K562 (cell line): ENCODE measurements at regions not wholly inside any gene's neighbourhood (a gene's known extent, or its start where the extent isn't known, plus 50 kb on each side); places are given as distances from the start of the nearest gene placed in this dataset.

Experiments
- ATAC-seq: fragments of 200-7000 bp; cut with Tn5 transposase; 3 replicates; pipeline ENCODE4 v1.9.1; 2020; ENCODE audit warnings: moderate library complexity
- BruUV-seq: library from RNA; stranded (reverse); fragments of 400-500 nt; replicated peaks from 2 replicates; lab custom pipeline; 2021; lab: Mats Ljungman, UMichigan
- CTCF ChIA-PET: fragments of 300-600 bp; formaldehyde crosslinking; extraction: SDS; loops from one replicate; lab custom pipeline; 2021; ENCODE audit warnings: low intra/inter-chr PET ratio; lab: Yijun Ruan, JAX
- POLR2A ChIA-PET: fragments of 300-600, 350-650 bp; sonication (Branson Sonifier 250); formaldehyde crosslinking; extraction: SDS; loops from one replicate; lab custom pipeline; 2021; ENCODE audit warnings: antibody characterized with exemption, inconsistent platforms; lab: Yijun Ruan, JAX
- DNase-seq, 4 experiments: peaks; one replicate each; pipeline versions ENCODE4 v3.0.0 to v3.0.0-alpha.2; 2011 to 2018; ENCODE audit warnings: low spot score in 3 of 4, mixed read lengths in 3 of 4; ENCODE audit errors: extremely low read depth in 1 of 4
- FAIRE-seq: peaks from 2 replicates; lab custom pipeline; 2011; peaks lifted over from hg19 to GRCh38; lab: Jason Lieb, UNC
- H2AFZ ChIP-seq: 2 replicates; pipeline ENCODE4 v1.6.0; 2011; ENCODE audit warnings: low read depth, low read length, control low read depth, inconsistent platforms
- H3K27ac ChIP-seq: fragments of 200-600 bp; 3 replicates; pipeline ENCODE4 v1.8.0; 2011; ENCODE audit warnings: low read depth, mild to moderate bottlenecking, control low read depth, inconsistent platforms, low read length, moderate library complexity, mixed read lengths; ENCODE audit errors: extremely low read depth
- H3K27me3 ChIP-seq, 2 experiments: fragments of 300-600 bp in 1 of 2; 2 replicates in 1 of 2; 3 replicates in 1 of 2; pipeline versions ENCODE4 v1.6.0 to v1.8.0; 2011; ENCODE audit warnings: inconsistent platforms in 2 of 2, low read length in 2 of 2, mild to moderate bottlenecking in 1 of 2, mixed read lengths in 1 of 2, moderate library complexity in 1 of 2; ENCODE audit not compliant: control insufficient read depth in 2 of 2, insufficient read depth in 2 of 2
- H3K36me3 ChIP-seq: fragments of 300-600 bp; 3 replicates; pipeline ENCODE4 v1.8.0; 2011; ENCODE audit warnings: mild to moderate bottlenecking, low read length, inconsistent platforms; ENCODE audit not compliant: control insufficient read depth, insufficient read depth
- H3K4me1 ChIP-seq, 2 experiments: fragments of 200-600 bp in 1 of 2; replicated peaks in 1 of 2; 2 replicates in 1 of 2; 3 replicates in 1 of 2; pipeline versions ENCODE4 v1.5.1 to v1.8.0; 2011; ENCODE audit warnings: inconsistent platforms in 2 of 2, low read length in 2 of 2, mild to moderate bottlenecking in 1 of 2, mixed read lengths in 1 of 2, moderate library complexity in 1 of 2; ENCODE audit not compliant: control insufficient read depth in 2 of 2, insufficient read depth in 2 of 2
- H3K4me2 ChIP-seq: 2 replicates; pipeline ENCODE4 v1.6.1; 2011; ENCODE audit warnings: low read length, control low read depth, inconsistent platforms, mixed read lengths; ENCODE audit not compliant: insufficient read depth
- H3K4me3 ChIP-seq: fragments of 200-600 bp; sonication (generic), shearing (Covaris generic); 2 replicates; pipeline ENCODE4 v1.5.1; 2016; ENCODE audit warnings: control low read depth, inconsistent platforms
- H3K79me2 ChIP-seq: fragments of 200-600 bp; 3 replicates; pipeline ENCODE4 v1.8.0; 2011; ENCODE audit warnings: low read length, inconsistent platforms; ENCODE audit not compliant: control insufficient read depth, insufficient read depth
- H3K9ac ChIP-seq, 2 experiments: 2 replicates each; pipeline versions ENCODE4 v1.6.0 to v1.6.1; 2011; ENCODE audit warnings: low read depth in 2 of 2, low read length in 2 of 2, control low read depth in 1 of 2, inconsistent platforms in 1 of 2, mild to moderate bottlenecking in 1 of 2, mixed read lengths in 1 of 2; ENCODE audit not compliant: insufficient read depth in 1 of 2
- H3K9me1 ChIP-seq: one replicate; pipeline ENCODE4 v1.6.0; 2011; ENCODE audit warnings: inconsistent platforms, mild to moderate bottlenecking, low read length, moderate library complexity; ENCODE audit not compliant: control insufficient read depth, insufficient read depth
- H3K9me3 ChIP-seq: replicated peaks from 2 replicates; pipeline ENCODE4 v1.5.1; 2011; ENCODE audit warnings: low read depth, low read length, inconsistent platforms; ENCODE audit not compliant: control insufficient read depth, insufficient read depth
- H4K20me1 ChIP-seq: replicated peaks from 2 replicates; pipeline ENCODE4 v1.6.1; 2011; ENCODE audit warnings: low read length, inconsistent platforms, mixed read lengths; ENCODE audit not compliant: control insufficient read depth, insufficient read depth
- AFF4 ChIP-seq: sonication (generic); formaldehyde crosslinking; IDR thresholded peaks from 2 replicates; pipeline ENCODE4 v1.8.0; 2023; ENCODE audit warnings: mild to moderate bottlenecking, missing genetic modification reagents
- CBFB ChIP-seq: sonication (generic); formaldehyde crosslinking; IDR thresholded peaks from 2 replicates; pipeline ENCODE4 v1.4.0; 2020; ENCODE audit warnings: mild to moderate bottlenecking, missing genetic modification reagents
- CHD2 ChIP-seq: IDR thresholded peaks from 2 replicates; pipeline ENCODE4 v1.6.1; 2011; ENCODE audit warnings: low read depth, low read length
- HDAC3 ChIP-seq: fragments of 450-650 bp; IDR thresholded peaks from 2 replicates; pipeline ENCODE4 v1.6.1; 2018; ENCODE audit warnings: borderline replicate concordance, mild to moderate bottlenecking, moderate library complexity; ENCODE audit not compliant: partially characterized antibody
- HOXB6 ChIP-seq: fragments of 250-450 bp; sonication (Bioruptor Pico); IDR thresholded peaks from 2 replicates; pipeline ENCODE4 v1.5.1; 2022; ENCODE audit warnings: mild to moderate bottlenecking, borderline replicate concordance
- JUN ChIP-seq, 2 experiments: sonication (generic) in 1 of 2; formaldehyde crosslinking in 1 of 2; IDR thresholded peaks; 2 replicates each; pipeline versions ENCODE4 v1.6.1 to v1.8.0; 2012 to 2022; ENCODE audit warnings: borderline replicate concordance in 2 of 2, mild to moderate bottlenecking in 2 of 2, improper control_type of control experiment in 1 of 2, low read depth in 1 of 2, low read length in 1 of 2, missing genetic modification reagents in 1 of 2
- NFE2L1 ChIP-seq: fragments of 450-650 bp; IDR thresholded peaks from 2 replicates; pipeline ENCODE4 v1.6.1; 2016; ENCODE audit warnings: missing genetic modification characterization, low read depth, mild to moderate bottlenecking, missing compliant biosample characterization, moderate library complexity, borderline replicate concordance
- OTX1 ChIP-seq: fragments of 450-650 bp; formaldehyde crosslinking; IDR thresholded peaks from 2 replicates; pipeline ENCODE4 v1.4.0; 2022; ENCODE audit warnings: mild to moderate bottlenecking
- POLR2H ChIP-seq: IDR thresholded peaks from 2 replicates; pipeline ENCODE4 v1.6.1; 2016; ENCODE audit warnings: missing genetic modification characterization, low read depth, mild to moderate bottlenecking, control low read depth, missing compliant biosample characterization, moderate library complexity
- PPARD ChIP-seq: fragments of 250-450 bp; sonication (Bioruptor Pico); IDR thresholded peaks from 2 replicates; pipeline ENCODE4 v1.8.0; 2022; ENCODE audit warnings: inconsistent platforms, mild to moderate bottlenecking, moderate library complexity
- PREB ChIP-seq: sonication (generic); formaldehyde crosslinking; IDR thresholded peaks from 2 replicates; pipeline ENCODE4 v1.8.1; 2023; ENCODE audit warnings: mild to moderate bottlenecking, missing genetic modification reagents
- ZBED1 ChIP-seq: IDR thresholded peaks from 2 replicates; pipeline ENCODE4 v1.6.1; 2014
- ZBTB1 ChIP-seq: sonication (generic); formaldehyde crosslinking; IDR thresholded peaks from 2 replicates; pipeline ENCODE4 v1.8.1; 2023; ENCODE audit warnings: missing genetic modification reagents, low read depth, mild to moderate bottlenecking, borderline replicate concordance
- ZNF717 ChIP-seq: fragments of 250-450 bp; sonication (Bioruptor Pico); IDR thresholded peaks from 2 replicates; pipeline ENCODE4 v1.5.0; 2021
- WGBS: fragments of 100-300 bp; shearing (Covaris generic); methylation state at CpG from one replicate; pipeline ENCODE4 v1.1.6; 2016; ENCODE audit warnings: low coverage, mixed read lengths; ENCODE audit not compliant: insufficient coverage; ENCODE audit errors: missing lambda C conversion rate; 5-methylcytosine and 5-hydroxymethylcytosine counted together
- in situ Hi-C: fragments of 300-500 bp; cut with MboI; formaldehyde crosslinking; loops from 4 replicates; pipeline ENCODE4 v1.15.0; 2018; ENCODE audit warnings: inconsistent platforms, mixed read lengths
- intact Hi-C: fragments of 100-400 bp; cut with micrococcal nuclease; formaldehyde crosslinking; loops from 2 replicates; pipeline ENCODE4 v1.14.2; 2022
- TF ChIP-seq, protein P1 (sequence below): fragments of 250-450 bp; sonication (Bioruptor Pico); IDR thresholded peaks from 2 replicates; pipeline ENCODE4 v1.4.0; 2020; ENCODE audit warnings: mild to moderate bottlenecking, moderate library complexity

DNA sequence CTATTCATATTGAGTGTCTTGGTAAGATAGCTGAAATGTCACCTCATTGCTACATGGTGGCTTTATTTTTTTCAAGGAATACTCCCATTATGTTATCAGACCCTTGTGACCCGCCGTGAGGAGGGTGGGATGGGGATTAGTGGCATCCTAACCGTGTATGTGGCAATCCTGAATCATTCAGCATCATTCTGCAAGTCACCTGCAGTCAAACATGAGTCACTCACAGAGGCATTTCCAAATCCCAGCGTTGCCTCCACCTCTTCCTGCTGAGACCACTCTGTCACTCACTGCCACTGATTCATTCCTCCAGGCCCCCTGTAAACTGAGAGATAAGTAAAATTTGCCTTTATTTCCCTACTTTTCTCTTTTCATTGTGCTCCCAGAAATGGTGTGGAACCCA lies 307.4 kb upstream of the KLHL29 start:
- H3K27me3 ChIP-seq = no peaks in the 10 kb centered on the region
- H3K27ac ChIP-seq = no peak overlapping the region
- BruUV-seq = no TSS peak
- H3K9me1 ChIP-seq = no peaks in the 10 kb centered on the region
- DNase-seq = no peak
- H3K9ac ChIP-seq = no peak overlapping the region
- 0% methylated on average over 4 of the region's 4 CpGs for WGBS
- H3K9me3 ChIP-seq = no peaks in the 10 kb centered on the region
- intact Hi-C loops = no loop called here
- H3K36me3 ChIP-seq = no peaks in the 10 kb centered on the region
- ATAC-seq = no peak
- TF ChIP-seq OTX1 (CRISPR knock-in tag) (no peak), PREB (no peak), HDAC3 (no peak), AFF4 (no peak), HOXB6 (CRISPR knock-in tag) (no peak), ZBTB1 (no peak), JUN (IDR thresholded peaks at IDR 0.05; ENCODE audit: borderline replicate concordance, low read depth, low read length) (no peak), JUN (CRISPR knock-in tag; IDR thresholded peaks at IDR 0.05; ENCODE audit: borderline replicate concordance) (no peak), ZNF717 (CRISPR knock-in tag) (no peak), NFE2L1 (tag) (no peak), ZBED1 (no peak), CBFB (CRISPR knock-in tag) (no peak), POLR2H (tag) (no peak), PPARD (CRISPR knock-in tag) (no peak), CHD2 (no peak)
- TF ChIP-seq, protein P1, sequence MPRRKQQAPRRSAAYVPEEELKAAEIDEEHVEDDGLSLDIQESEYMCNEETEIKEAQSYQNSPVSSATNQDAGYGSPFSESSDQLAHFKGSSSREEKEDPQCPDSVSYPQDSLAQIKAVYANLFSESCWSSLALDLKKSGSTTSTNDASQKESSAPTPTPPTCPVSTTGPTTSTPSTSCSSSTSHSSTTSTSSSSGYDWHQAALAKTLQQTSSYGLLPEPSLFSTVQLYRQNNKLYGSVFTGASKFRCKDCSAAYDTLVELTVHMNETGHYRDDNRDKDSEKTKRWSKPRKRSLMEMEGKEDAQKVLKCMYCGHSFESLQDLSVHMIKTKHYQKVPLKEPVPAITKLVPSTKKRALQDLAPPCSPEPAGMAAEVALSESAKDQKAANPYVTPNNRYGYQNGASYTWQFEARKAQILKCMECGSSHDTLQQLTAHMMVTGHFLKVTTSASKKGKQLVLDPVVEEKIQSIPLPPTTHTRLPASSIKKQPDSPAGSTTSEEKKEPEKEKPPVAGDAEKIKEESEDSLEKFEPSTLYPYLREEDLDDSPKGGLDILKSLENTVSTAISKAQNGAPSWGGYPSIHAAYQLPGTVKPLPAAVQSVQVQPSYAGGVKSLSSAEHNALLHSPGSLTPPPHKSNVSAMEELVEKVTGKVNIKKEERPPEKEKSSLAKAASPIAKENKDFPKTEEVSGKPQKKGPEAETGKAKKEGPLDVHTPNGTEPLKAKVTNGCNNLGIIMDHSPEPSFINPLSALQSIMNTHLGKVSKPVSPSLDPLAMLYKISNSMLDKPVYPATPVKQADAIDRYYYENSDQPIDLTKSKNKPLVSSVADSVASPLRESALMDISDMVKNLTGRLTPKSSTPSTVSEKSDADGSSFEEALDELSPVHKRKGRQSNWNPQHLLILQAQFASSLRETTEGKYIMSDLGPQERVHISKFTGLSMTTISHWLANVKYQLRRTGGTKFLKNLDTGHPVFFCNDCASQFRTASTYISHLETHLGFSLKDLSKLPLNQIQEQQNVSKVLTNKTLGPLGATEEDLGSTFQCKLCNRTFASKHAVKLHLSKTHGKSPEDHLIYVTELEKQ (CRISPR knock-in tag) = no peak
- no peak overlapping the region for H3K4me3 ChIP-seq
- FAIRE-seq = no peak
- POLR2A ChIA-PET = no interaction called here
- in situ Hi-C loops = no loop called here
- H2AFZ ChIP-seq = no peak overlapping the region
- no peaks in the 10 kb centered on the region for H4K20me1 ChIP-seq
- CTCF ChIA-PET = no interaction called here
- no peak overlapping the region for H3K4me2 ChIP-seq
- H3K4me1 ChIP-seq = no peaks in the 10 kb centered on the region
- H3K79me2 ChIP-seq = no peaks in the 10 kb centered on the region
